Trophoblast cell (in vitro differentiated cells and primary cell): ENCODE measurements at regions not wholly inside any gene's neighbourhood (a gene's known extent, or its start where the extent isn't known, plus 50 kb on each side); places are given as distances from the start of the nearest gene placed in this dataset.

Source experiments
- DNase-seq, 2 donors: peaks; one replicate each; pipeline ENCODE4 v3.0.0-alpha.2; 2016
- H2AFZ ChIP-seq: 2 replicates; pipeline ENCODE4 v1.6.1; 2013; ENCODE audit warnings: low read length, moderate library complexity, mild to moderate bottlenecking; ENCODE audit not compliant: insufficient read depth, poor library complexity
- H2AK5ac ChIP-seq: 2 replicates; pipeline ENCODE4 v1.6.1; 2013; ENCODE audit warnings: mild to moderate bottlenecking, low read length
- H2BK120ac ChIP-seq: 2 replicates; pipeline ENCODE4 v1.6.1; 2013; ENCODE audit warnings: low read length, mild to moderate bottlenecking, moderate library complexity; ENCODE audit not compliant: insufficient read depth, poor library complexity
- H2BK12ac ChIP-seq: 2 replicates; pipeline ENCODE4 v1.6.1; 2013; ENCODE audit warnings: mild to moderate bottlenecking, low read length, moderate library complexity
- H2BK5ac ChIP-seq: 2 replicates; pipeline ENCODE4 v1.6.1; 2013; ENCODE audit warnings: low read length, low read depth, moderate library complexity, mild to moderate bottlenecking; ENCODE audit not compliant: poor library complexity
- H3K14ac ChIP-seq: 2 replicates; pipeline ENCODE4 v1.6.1; 2013; ENCODE audit warnings: mild to moderate bottlenecking, low read length
- H3K18ac ChIP-seq: 2 replicates; pipeline ENCODE4 v1.6.1; 2013; ENCODE audit warnings: mild to moderate bottlenecking, low read length
- H3K23ac ChIP-seq: 2 replicates; pipeline ENCODE4 v1.6.1; 2013; ENCODE audit warnings: low read length
- H3K27ac ChIP-seq: 2 replicates; pipeline ENCODE4 v1.5.1; 2013; ENCODE audit warnings: low read depth, mild to moderate bottlenecking, inconsistent platforms, low read length, moderate library complexity
- H3K27me3 ChIP-seq: 2 replicates; pipeline ENCODE4 v1.6.1; 2013; ENCODE audit warnings: inconsistent platforms, mild to moderate bottlenecking, low read length, moderate library complexity; ENCODE audit not compliant: insufficient read depth
- H3K36me3 ChIP-seq, 2 experiments: 1 replicate in 1 of 2; 2 replicates in 1 of 2; pipeline ENCODE4 v1.6.1; 2013; ENCODE audit warnings: low read length in 2 of 2, mild to moderate bottlenecking in 2 of 2, moderate library complexity in 1 of 2; ENCODE audit not compliant: insufficient read depth in 2 of 2, control insufficient read depth in 1 of 2
- H3K4ac ChIP-seq: 2 replicates; pipeline ENCODE4 v1.6.1; 2013; ENCODE audit warnings: low read depth, mild to moderate bottlenecking, low read length, moderate library complexity
- H3K4me1 ChIP-seq, 2 experiments: 1 replicate in 1 of 2; 2 replicates in 1 of 2; pipeline ENCODE4 v1.6.1; 2013; ENCODE audit warnings: low read length in 2 of 2, mild to moderate bottlenecking in 2 of 2, moderate library complexity in 1 of 2; ENCODE audit not compliant: insufficient read depth in 2 of 2, control insufficient read depth in 1 of 2
- H3K4me2 ChIP-seq: 2 replicates; pipeline ENCODE4 v1.6.1; 2013; ENCODE audit warnings: inconsistent platforms, mild to moderate bottlenecking, low read length, moderate library complexity
- H3K4me3 ChIP-seq: 2 replicates; pipeline ENCODE4 v1.5.1; 2013; ENCODE audit warnings: mild to moderate bottlenecking, low read depth, low read length, inconsistent platforms
- H3K79me1 ChIP-seq: one replicate; pipeline ENCODE4 v1.6.1; 2013; ENCODE audit warnings: low read length
- H3K79me2 ChIP-seq: 2 replicates; pipeline ENCODE4 v1.6.1; 2013; ENCODE audit warnings: low read length, mild to moderate bottlenecking; ENCODE audit not compliant: control insufficient read depth, insufficient read depth, poor library complexity
- H3K9ac ChIP-seq: 2 replicates; pipeline ENCODE4 v1.6.1; 2013; ENCODE audit warnings: mild to moderate bottlenecking, low read length
- H3K9me3 ChIP-seq: 2 replicates; pipeline ENCODE4 v1.6.1; 2013; ENCODE audit warnings: low read depth, mild to moderate bottlenecking, control low read depth, inconsistent platforms, low read length; ENCODE audit not compliant: insufficient read depth
- H4K12ac ChIP-seq: 2 replicates; pipeline ENCODE4 v1.6.1; 2013; ENCODE audit warnings: low read depth, mild to moderate bottlenecking, low read length, moderate library complexity
- H4K8ac ChIP-seq: 2 replicates; pipeline ENCODE4 v1.6.1; 2013; ENCODE audit warnings: low read depth, mild to moderate bottlenecking, low read length, moderate library complexity
- H4K91ac ChIP-seq: one replicate; pipeline ENCODE4 v1.6.1; 2013; ENCODE audit warnings: low read depth, mild to moderate bottlenecking, low read length, moderate library complexity
- WGBS: extraction: QIAGEN DNeasy Blood & Tissue Kit; methylation state at CpG from one replicate; pipeline ENCODE4 v1.1.7; 2013; ENCODE audit warnings: missing lambda C conversion rate; ENCODE audit not compliant: insufficient read length, insufficient coverage; ENCODE audit errors: extremely low coverage; 5-methylcytosine and 5-hydroxymethylcytosine counted together

- Histone ChIP-seq H3K27ac (no peak overlapping the region), H3K79me2 (no peaks in the 10 kb centered on the region), H3K79me1 (no peaks in the 10 kb centered on the region), H3K4ac (no peak overlapping the region), H3K23ac (no peak overlapping the region), H2AFZ (no peak overlapping the region), H3K9ac (no peak overlapping the region), H4K91ac (no peak overlapping the region), H3K9me3 (no peaks in the 10 kb centered on the region), H3K14ac (no peak overlapping the region), H3K4me1 (no peaks in the 10 kb centered on the region), H3K27me3 (no peaks in the 10 kb centered on the region), H3K4me2 (no peak overlapping the region), H2BK12ac (no peak overlapping the region), H3K18ac (no peak overlapping the region), H2BK5ac (no peak overlapping the region), H4K8ac (no peak overlapping the region), H4K12ac (no peak overlapping the region), H3K36me3 (no peaks in the 10 kb centered on the region), H2AK5ac (no peak overlapping the region), H3K4me3 (no peak overlapping the region), H2BK120ac (no peak overlapping the region)
- no peak for DNase-seq
These were observed 183.9 kb upstream of the MAP3K7 start for GRCh38 chr6:90770778-90771177.

GRCh38 chr6:90765895-90766294 lies 179.0 kb upstream of the MAP3K7 start:
- H2AK5ac ChIP-seq, result no peak overlapping the region
- H2AFZ ChIP-seq, result no peak overlapping the region
- H3K18ac ChIP-seq, result no peak overlapping the region
- no peaks in the 10 kb centered on the region for H3K79me1 ChIP-seq
- no peak overlapping the region for H3K4ac ChIP-seq
- H3K14ac ChIP-seq, result no peak overlapping the region
- WGBS, result no CpG with 5 or more reads among the region's 3 CpGs
- H3K23ac ChIP-seq, result no peak overlapping the region
- H2BK120ac ChIP-seq, result no peak overlapping the region
- no peak overlapping the region for H3K4me2 ChIP-seq
- no peaks in the 10 kb centered on the region for H3K9me3 ChIP-seq
- no peak overlapping the region for H2BK12ac ChIP-seq
- DNase-seq, result peak in 1 of 2 donors; percentile 7
- H3K27me3 ChIP-seq, result no peaks in the 10 kb centered on the region
- H3K4me3 ChIP-seq, result no peak overlapping the region
- H3K27ac ChIP-seq, result no peak overlapping the region
- no peak overlapping the region for H4K8ac ChIP-seq
- no peaks in the 10 kb centered on the region for H3K79me2 ChIP-seq
- no peak overlapping the region for H4K91ac ChIP-seq
- no peak overlapping the region for H2BK5ac ChIP-seq
- no peak overlapping the region for H4K12ac ChIP-seq
- no peaks in the 10 kb centered on the region for H3K4me1 ChIP-seq
- no peaks in the 10 kb centered on the region for H3K36me3 ChIP-seq
- no peak overlapping the region for H3K9ac ChIP-seq

GRCh38 chr6:90765491-90765890 lies 178.6 kb upstream of the MAP3K7 start:
- Histone ChIP-seq H4K8ac (no peak overlapping the region), H3K4me2 (no peak overlapping the region), H2BK120ac (no peak overlapping the region), H3K27ac (no peak overlapping the region), H3K4me1 (no peaks in the 10 kb centered on the region), H3K18ac (no peak overlapping the region), H3K4me3 (no peak overlapping the region), H3K14ac (no peak overlapping the region), H2BK12ac (no peak overlapping the region), H3K9ac (no peak overlapping the region), H2AFZ (no peak overlapping the region), H3K36me3 (no peaks in the 10 kb centered on the region), H3K4ac (no peak overlapping the region), H4K12ac (no peak overlapping the region), H2BK5ac (no peak overlapping the region), H3K9me3 (no peaks in the 10 kb centered on the region), H3K27me3 (no peaks in the 10 kb centered on the region), H3K79me2 (no peaks in the 10 kb centered on the region), H3K23ac (no peak overlapping the region), H4K91ac (no peak overlapping the region), H3K79me1 (no peaks in the 10 kb centered on the region), H2AK5ac (no peak overlapping the region)
- no CpG with 5 or more reads among the region's 2 CpGs for whole genome bisulfite sequencing
- DNase-seq, result peak in 1 of 2 donors; percentile 72

- H3K36me3 ChIP-seq, result no peaks in the 10 kb centered on the region
- H3K79me2 ChIP-seq, result no peaks in the 10 kb centered on the region
- H3K27ac ChIP-seq, result no peak overlapping the region
- H3K9me3 ChIP-seq, result no peaks in the 10 kb centered on the region
- no peak overlapping the region for H3K23ac ChIP-seq
- H2BK120ac ChIP-seq, result no peak overlapping the region
- H3K27me3 ChIP-seq, result no peaks in the 10 kb centered on the region
- no peak overlapping the region for H4K12ac ChIP-seq
- H4K8ac ChIP-seq, result no peak overlapping the region
- no peak overlapping the region for H2BK12ac ChIP-seq
- no peak overlapping the region for H4K91ac ChIP-seq
- H2BK5ac ChIP-seq, result no peak overlapping the region
- no peak overlapping the region for H3K9ac ChIP-seq
- H3K4ac ChIP-seq, result no peak overlapping the region
- H3K4me1 ChIP-seq, result no peaks in the 10 kb centered on the region
- H3K4me3 ChIP-seq, result no peak overlapping the region
- no peak overlapping the region for H3K14ac ChIP-seq
- H3K79me1 ChIP-seq, result no peaks in the 10 kb centered on the region
- no CpG with 5 or more reads among the region's 3 CpGs for WGBS
- H2AFZ ChIP-seq, result no peak overlapping the region
- no peak overlapping the region for H3K18ac ChIP-seq
- H2AK5ac ChIP-seq, result no peak overlapping the region
- H3K4me2 ChIP-seq, result no peak overlapping the region
- DNase-seq, result peak; percentile 7 to 84
These were observed 177.1 kb upstream of the MAP3K7 start for GRCh38 chr6:90764001-90764400.
